GM23248 (cell line): ENCODE measurements at regions not wholly inside any gene's neighbourhood (a gene's known extent, or its start where the extent isn't known, plus 50 kb on each side); places are given as distances from the start of the nearest gene placed in this dataset.

Source experiments
- EZH2 ChIP-seq: fragments of 200-600 bp; sonication (generic); IDR thresholded peaks from 2 replicates; pipeline ENCODE4 v1.6.1; 2018; ENCODE audit warnings: antibody characterized with exemption, mild to moderate bottlenecking; ENCODE audit not compliant: insufficient read depth, poor library complexity, severe bottlenecking
- EZH2phosphoT487 ChIP-seq: fragments of 200-600 bp; sonication (generic); IDR thresholded peaks from 2 replicates; pipeline ENCODE4 v1.6.1; 2018; ENCODE audit warnings: antibody characterized with exemption, moderate library complexity, mild to moderate bottlenecking, low read depth; ENCODE audit not compliant: insufficient read depth

GRCh38 chr14:31988244-31988643 is 88.9 kb upstream of the ARHGAP5 start:
- TF ChIP-seq EZH2 = no peak
- TF ChIP-seq EZH2phosphoT487 = no peak
